Endothelial cell of umbilical vein (primary cell): ENCODE measurements at regions not wholly inside any gene's neighbourhood (a gene's known extent, or its start where the extent isn't known, plus 50 kb on each side); places are given as distances from the start of the nearest gene placed in this dataset.

Experiments
- BruUV-seq: library from RNA; stranded (reverse); fragments of 400-500 nt; replicated peaks from 2 replicates; lab custom pipeline; 2021; lab: Mats Ljungman, UMichigan
- CTCF ChIA-PET: fragments of 300-600, 350-600 bp; sonication (Branson Sonifier 250); formaldehyde crosslinking; loops from one replicate; lab custom pipeline; 2021; ENCODE audit warnings: antibody characterized with exemption, inconsistent platforms; lab: Charles Lee
- POLR2A ChIA-PET: fragments of 300-600, 350-600 bp; sonication (Branson Sonifier 250); formaldehyde crosslinking; loops from one replicate; lab custom pipeline; 2021; ENCODE audit warnings: antibody characterized with exemption, inconsistent platforms; lab: Charles Lee
- DNase-seq: peaks from one replicate; pipeline ENCODE4 v3.0.0-alpha.2; 2011; ENCODE audit warnings: low read depth, low spot score
- FAIRE-seq: peaks from 2 replicates; lab custom pipeline; 2011; peaks lifted over from hg19 to GRCh38; lab: Jason Lieb, UNC
- H2AFZ ChIP-seq: 2 replicates; pipeline ENCODE4 v1.6.0; 2012; ENCODE audit warnings: low read depth, low read length, control low read depth, inconsistent platforms
- H3K27ac ChIP-seq: 2 replicates; pipeline ENCODE4 v1.5.1; 2011; ENCODE audit warnings: low read depth, mild to moderate bottlenecking, control low read depth, low read length, moderate library complexity; ENCODE audit not compliant: insufficient read depth
- H3K27me3 ChIP-seq, 2 experiments: 2 replicates each; pipeline versions ENCODE4 v1.6.0 to v1.6.1; 2011; ENCODE audit warnings: low read length in 2 of 2, mixed read lengths in 1 of 2; ENCODE audit not compliant: control insufficient read depth in 2 of 2, insufficient read depth in 2 of 2
- H3K36me3 ChIP-seq, 2 experiments: 2 replicates in 1 of 2; 3 replicates in 1 of 2; pipeline ENCODE4 v1.5.1; 2011; ENCODE audit warnings: low read length in 2 of 2, mild to moderate bottlenecking in 1 of 2, moderate library complexity in 1 of 2; ENCODE audit not compliant: control insufficient read depth in 2 of 2, insufficient read depth in 2 of 2; ENCODE audit errors: extremely low read depth in 1 of 2
- H3K4me1 ChIP-seq: 3 replicates; pipeline ENCODE4 v1.5.1; 2011; ENCODE audit warnings: mild to moderate bottlenecking, low read length; ENCODE audit not compliant: control insufficient read depth, insufficient read depth; ENCODE audit errors: extremely low read depth
- H3K4me2 ChIP-seq: 2 replicates; pipeline ENCODE4 v1.6.1; 2011; ENCODE audit warnings: low read length, control low read depth, mixed read lengths; ENCODE audit not compliant: insufficient read depth
- H3K4me3 ChIP-seq, 3 experiments: fragments of 200-600 bp in 1 of 3; sonication (generic), shearing (Covaris generic) in 1 of 3; replicated peaks in 1 of 3; 2 replicates each; pipeline ENCODE4 v1.5.1; 2011 to 2016; ENCODE audit warnings: control low read depth in 3 of 3, low read length in 3 of 3, mild to moderate bottlenecking in 2 of 3, inconsistent platforms in 1 of 3, low read depth in 1 of 3, moderate library complexity in 1 of 3; ENCODE audit not compliant: insufficient read depth in 1 of 3
- H3K79me2 ChIP-seq: 2 replicates; pipeline ENCODE4 v1.6.0; 2012; ENCODE audit warnings: low read length, inconsistent platforms; ENCODE audit not compliant: control insufficient read depth, insufficient read depth
- H3K9ac ChIP-seq: replicated peaks from 2 replicates; pipeline ENCODE3; 2011; ENCODE audit warnings: low read length, control low read depth; ENCODE audit not compliant: insufficient read depth; ENCODE audit errors: extremely low read depth
- H3K9me1 ChIP-seq: replicated peaks from 3 replicates; pipeline ENCODE4 v1.6.0; 2011; ENCODE audit warnings: mild to moderate bottlenecking, low read length; ENCODE audit not compliant: control insufficient read depth, insufficient read depth; ENCODE audit errors: extremely low read depth
- H3K9me3 ChIP-seq: replicated peaks from 2 replicates; pipeline ENCODE4 v1.5.1; 2012; ENCODE audit warnings: low read length, inconsistent platforms; ENCODE audit not compliant: control insufficient read depth, insufficient read depth
- H4K20me1 ChIP-seq: replicated peaks from 2 replicates; pipeline ENCODE3; 2011; ENCODE audit warnings: mild to moderate bottlenecking, low read length; ENCODE audit not compliant: control insufficient read depth, insufficient read depth; ENCODE audit errors: extremely low read depth
- CTCF ChIP-seq, 2 donors: IDR thresholded peaks; 1 replicate in 1 of 2; 2 replicates in 1 of 2; pipeline ENCODE4 v1.5.1; 2011; ENCODE audit warnings: low read length in 2 of 2, mild to moderate bottlenecking in 2 of 2, moderate library complexity in 2 of 2, control low read depth in 1 of 2, inconsistent platforms in 1 of 2, low read depth in 1 of 2; ENCODE audit not compliant: insufficient read depth in 1 of 2; ENCODE audit errors: extremely low read depth in 1 of 2
- EZH2 ChIP-seq: IDR thresholded peaks from 2 replicates; pipeline ENCODE4 v1.6.1; 2012; ENCODE audit warnings: borderline replicate concordance, low read depth, mild to moderate bottlenecking, moderate library complexity, low read length, inconsistent platforms; ENCODE audit not compliant: severe bottlenecking
- FOS ChIP-seq: IDR thresholded peaks from 2 replicates; pipeline ENCODE4 v1.6.1; 2011; ENCODE audit warnings: mild to moderate bottlenecking, low read length, moderate library complexity, borderline replicate concordance; ENCODE audit not compliant: insufficient read depth
- GATA2 ChIP-seq: IDR thresholded peaks from 2 replicates; pipeline ENCODE4 v1.7.0; 2011; ENCODE audit warnings: low read depth, mild to moderate bottlenecking, moderate library complexity, mixed read lengths, low read length; ENCODE audit not compliant: insufficient read length, insufficient read depth
- JUN ChIP-seq: IDR thresholded peaks from 2 replicates; pipeline ENCODE4 v1.6.1; 2011; ENCODE audit warnings: borderline replicate concordance, low read depth; ENCODE audit not compliant: insufficient read length, insufficient read depth
- MAX ChIP-seq: IDR thresholded peaks from 2 replicates; pipeline ENCODE4 v1.6.1; 2011; ENCODE audit not compliant: insufficient read depth, insufficient read length
- MYC ChIP-seq: IDR thresholded peaks from one replicate; pipeline ENCODE4 v1.6.1; 2011; ENCODE audit warnings: mild to moderate bottlenecking, low read depth, low read length
- POLR2A ChIP-seq: IDR thresholded peaks from 2 replicates; pipeline ENCODE4 v1.6.1; 2012; ENCODE audit warnings: low read depth, mild to moderate bottlenecking, control low read depth, low read length
- POLR2AphosphoS5 ChIP-seq: IDR thresholded peaks from 2 replicates; pipeline ENCODE4 v1.6.1; 2012; ENCODE audit warnings: low read depth, mild to moderate bottlenecking, control low read depth, low read length, moderate library complexity; ENCODE audit not compliant: insufficient read depth
- dilution Hi-C: fragments of 300-500 bp; cut with MboI; formaldehyde crosslinking; loops from one replicate; pipeline ENCODE4 v1.15.0; 2019; ENCODE audit warnings: low sequenced_read_pairs; ENCODE audit not compliant: extremely low pct_ligation_motif_present
- intact Hi-C: fragments of 100-400 bp; cut with micrococcal nuclease; formaldehyde crosslinking; loops from one replicate; pipeline ENCODE4 v1.10.0; 2022

- H3K27me3 ChIP-seq: no peaks in the 10 kb centered on the region
- DNase-seq (no peak), FAIRE-seq (no peak)
- CTCF ChIA-PET: no interaction called here
- no peaks in the 10 kb centered on the region for H4K20me1 ChIP-seq
- H2AFZ ChIP-seq: no peak overlapping the region
- POLR2A ChIA-PET: no interaction called here
- no peaks in the 10 kb centered on the region for H3K36me3 ChIP-seq
- dilution Hi-C loops (no loop called here), intact Hi-C loops (no loop called here)
- no peak overlapping the region for H3K4me3 ChIP-seq
- BruUV-seq: no TSS peak
- H3K4me1 ChIP-seq: no peaks in the 10 kb centered on the region
- H3K4me2 ChIP-seq: no peak overlapping the region
- H3K79me2 ChIP-seq: no peaks in the 10 kb centered on the region
- peaks cover 6% of the 10 kb centered on the region for H3K9me3 ChIP-seq
- H3K27ac ChIP-seq: no peak overlapping the region
- no peak for TF ChIP-seq EZH2
- no peak for TF ChIP-seq GATA2
- TF ChIP-seq POLR2A: no peak
- TF ChIP-seq CTCF (IDR thresholded peaks at IDR 0.05; ENCODE audit: extremely low read depth in 1 of 2, insufficient read depth in 1 of 2, low read depth in 1 of 2, low read length in 2 of 2): no peak
- no peak for TF ChIP-seq MYC
- no peak for TF ChIP-seq JUN
- TF ChIP-seq FOS: no peak
- TF ChIP-seq POLR2AphosphoS5: no peak
- no peak for TF ChIP-seq MAX
- no peaks in the 10 kb centered on the region for H3K9me1 ChIP-seq
- H3K9ac ChIP-seq: no peak overlapping the region
These were observed 1396.5 kb downstream of the OTOL1 start for GRCh38 chr3:162892921-162893793.
